GM23338 (cell line): ENCODE measurements at regions not wholly inside any gene's neighbourhood (a gene's known extent, or its start where the extent isn't known, plus 50 kb on each side); places are given as distances from the start of the nearest gene placed in this dataset.

Experiments used
- ATAC-seq: fragments of 200-7000 bp; cut with Tn5 transposase; 3 replicates; pipeline ENCODE4 v1.9.1; 2020
- DNase-seq: peaks from one replicate; pipeline ENCODE4 v3.0.0-alpha.2; 2015; ENCODE audit warnings: low spot score
- H2AFZ ChIP-seq: fragments of 200-600 bp; sonication (generic); 2 replicates; pipeline ENCODE4 v1.8.0; 2016; ENCODE audit warnings: antibody characterized with exemption, mild to moderate bottlenecking, moderate library complexity
- H3F3A ChIP-seq: fragments of 200-600 bp; sonication (generic); replicated peaks from 2 replicates; pipeline ENCODE4 v1.8.0; 2017; ENCODE audit warnings: antibody characterized with exemption, mixed run types, low read depth
- H3K27ac ChIP-seq: fragments of 200-600 bp; sonication (generic); 2 replicates; pipeline ENCODE4 v1.6.1; 2016; ENCODE audit warnings: low read depth
- H3K27me3 ChIP-seq: fragments of 200-600 bp; sonication (generic); 2 replicates; pipeline ENCODE4 v1.8.0; 2016; ENCODE audit warnings: mild to moderate bottlenecking, mixed run types, moderate library complexity; ENCODE audit not compliant: insufficient read depth
- H3K36me3 ChIP-seq: fragments of 200-600 bp; sonication (generic); 2 replicates; pipeline ENCODE4 v1.8.0; 2016; ENCODE audit warnings: mild to moderate bottlenecking; ENCODE audit not compliant: insufficient read depth
- H3K4me1 ChIP-seq: fragments of 200-600 bp; sonication (generic); 2 replicates; pipeline ENCODE4 v1.8.0; 2016; ENCODE audit warnings: mild to moderate bottlenecking, moderate library complexity; ENCODE audit not compliant: insufficient read depth
- H3K4me2 ChIP-seq: fragments of 200-600 bp; sonication (generic); 2 replicates; pipeline ENCODE4 v1.7.1; 2017; ENCODE audit warnings: mixed run types
- H3K4me3 ChIP-seq: fragments of 200-600 bp; sonication (generic); 2 replicates; pipeline ENCODE4 v1.6.1; 2016; ENCODE audit warnings: mixed run types
- H3K79me2 ChIP-seq: fragments of 200-600 bp; sonication (generic); replicated peaks from 2 replicates; pipeline ENCODE4 v1.8.0; 2017; ENCODE audit warnings: mild to moderate bottlenecking; ENCODE audit not compliant: insufficient read depth
- H3K9me2 ChIP-seq: fragments of 200-600 bp; sonication (generic); 2 replicates; pipeline ENCODE4 v1.8.0; 2017; ENCODE audit not compliant: insufficient read depth
- H4K20me1 ChIP-seq: fragments of 200-600 bp; sonication (generic); replicated peaks from 2 replicates; pipeline ENCODE4 v1.8.0; 2017; ENCODE audit warnings: mild to moderate bottlenecking; ENCODE audit not compliant: insufficient read depth
- H3K27ac Mint-ChIP-seq: 2 replicates; pipeline ENCODE4 v1.8.0; 2020; ENCODE audit warnings: inconsistent platforms, mild to moderate bottlenecking, moderate library complexity, mixed read lengths
- H3K27me3 Mint-ChIP-seq: 3 replicates; pipeline ENCODE4 v1.8.0; 2022; ENCODE audit warnings: low read depth, mild to moderate bottlenecking, moderate library complexity, mixed read lengths, inconsistent platforms; ENCODE audit not compliant: insufficient read depth, poor library complexity
- H3K36me3 Mint-ChIP-seq: 3 replicates; pipeline ENCODE4 v1.8.0; 2021; ENCODE audit warnings: low read depth, mild to moderate bottlenecking, inconsistent platforms, moderate library complexity, mixed read lengths
- H3K4me1 Mint-ChIP-seq: 3 replicates; pipeline ENCODE4 v1.8.0; 2020; ENCODE audit warnings: mild to moderate bottlenecking, inconsistent platforms, mixed read lengths
- H3K4me3 Mint-ChIP-seq: 3 replicates; pipeline ENCODE4 v1.8.0; 2021; ENCODE audit warnings: moderate library complexity, mild to moderate bottlenecking, inconsistent platforms, mixed read lengths
- H3K9me3 Mint-ChIP-seq: 3 replicates; pipeline ENCODE4 v1.8.0; 2020; ENCODE audit warnings: moderate library complexity, mild to moderate bottlenecking, inconsistent platforms, mixed read lengths
- JUNB ChIP-seq: IDR thresholded peaks from one replicate; pipeline ENCODE4 v1.6.1; 2016; ENCODE audit warnings: antibody characterized with exemption; ENCODE audit not compliant: unreplicated experiment
- ZNF331 ChIP-seq: fragments of 250-450 bp; sonication (Bioruptor Pico); IDR thresholded peaks from 2 replicates; pipeline ENCODE4 v1.5.0; 2020; ENCODE audit warnings: low read depth, mild to moderate bottlenecking, moderate library complexity
- TF ChIP-seq, protein P1 (sequence below): IDR thresholded peaks from 2 replicates; pipeline ENCODE4 v1.6.1; 2016; ENCODE audit warnings: antibody characterized with exemption
- TF ChIP-seq, protein P2 (sequence below): fragments of 250-450 bp; sonication (Bioruptor Pico); IDR thresholded peaks from 2 replicates; pipeline ENCODE4 v1.5.0; 2020; ENCODE audit warnings: mild to moderate bottlenecking, moderate library complexity

DNA sequence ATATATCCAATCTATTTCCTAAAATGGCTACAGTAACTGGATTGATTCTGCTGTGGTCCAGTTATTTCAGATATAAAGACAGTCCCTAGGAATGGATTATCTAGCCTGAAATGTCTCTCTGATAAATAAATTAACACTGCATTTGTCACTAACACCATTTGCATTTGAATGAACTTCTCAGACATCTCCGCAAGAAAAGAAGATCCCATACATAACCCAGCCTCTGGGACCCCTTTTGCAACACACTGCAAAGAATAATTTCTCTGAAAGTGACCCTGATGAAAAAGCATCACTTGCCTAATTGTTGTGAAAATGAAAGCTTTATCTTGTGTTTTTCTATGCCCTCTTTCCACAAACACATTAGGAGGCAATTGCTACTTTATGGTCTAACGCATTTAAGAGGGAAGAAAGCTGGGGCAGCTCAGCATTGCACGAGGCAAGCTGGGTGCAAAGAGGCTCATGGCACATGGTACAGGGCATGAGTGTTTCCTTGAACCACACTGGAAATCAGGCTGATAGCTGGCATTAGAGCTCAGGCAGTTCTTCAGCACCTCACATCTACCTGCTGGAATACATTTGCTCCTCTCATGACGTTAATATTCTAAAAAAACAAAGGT lies 379.9 kb downstream of the IRS2 start:
- DNase-seq (no peak), ATAC-seq (no peak)
- Mint-ChIP-seq H3K4me3 (no peak overlapping the region), H3K27ac (no peak overlapping the region), H3K27me3 (no peaks in the 10 kb centered on the region), H3K4me1 (peaks cover 4% of the 10 kb centered on the region; the same call in 1 of the 3 replicates), H3K9me3 (peaks cover 13% of the 10 kb centered on the region), H3K36me3 (no peaks in the 10 kb centered on the region; the same call in 2 of the 3 replicates)
- H3K4me1 ChIP-seq: peaks cover 4% of the 10 kb centered on the region
- no peak overlapping the region for H3K4me2 ChIP-seq
- H3K4me3 ChIP-seq: no peak overlapping the region
- no peaks in the 10 kb centered on the region for H4K20me1 ChIP-seq
- H3K27me3 ChIP-seq: no peaks in the 10 kb centered on the region
- TF ChIP-seq, protein P1, sequence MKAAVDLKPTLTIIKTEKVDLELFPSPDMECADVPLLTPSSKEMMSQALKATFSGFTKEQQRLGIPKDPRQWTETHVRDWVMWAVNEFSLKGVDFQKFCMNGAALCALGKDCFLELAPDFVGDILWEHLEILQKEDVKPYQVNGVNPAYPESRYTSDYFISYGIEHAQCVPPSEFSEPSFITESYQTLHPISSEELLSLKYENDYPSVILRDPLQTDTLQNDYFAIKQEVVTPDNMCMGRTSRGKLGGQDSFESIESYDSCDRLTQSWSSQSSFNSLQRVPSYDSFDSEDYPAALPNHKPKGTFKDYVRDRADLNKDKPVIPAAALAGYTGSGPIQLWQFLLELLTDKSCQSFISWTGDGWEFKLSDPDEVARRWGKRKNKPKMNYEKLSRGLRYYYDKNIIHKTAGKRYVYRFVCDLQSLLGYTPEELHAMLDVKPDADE: no peak
- TF ChIP-seq, protein P2, sequence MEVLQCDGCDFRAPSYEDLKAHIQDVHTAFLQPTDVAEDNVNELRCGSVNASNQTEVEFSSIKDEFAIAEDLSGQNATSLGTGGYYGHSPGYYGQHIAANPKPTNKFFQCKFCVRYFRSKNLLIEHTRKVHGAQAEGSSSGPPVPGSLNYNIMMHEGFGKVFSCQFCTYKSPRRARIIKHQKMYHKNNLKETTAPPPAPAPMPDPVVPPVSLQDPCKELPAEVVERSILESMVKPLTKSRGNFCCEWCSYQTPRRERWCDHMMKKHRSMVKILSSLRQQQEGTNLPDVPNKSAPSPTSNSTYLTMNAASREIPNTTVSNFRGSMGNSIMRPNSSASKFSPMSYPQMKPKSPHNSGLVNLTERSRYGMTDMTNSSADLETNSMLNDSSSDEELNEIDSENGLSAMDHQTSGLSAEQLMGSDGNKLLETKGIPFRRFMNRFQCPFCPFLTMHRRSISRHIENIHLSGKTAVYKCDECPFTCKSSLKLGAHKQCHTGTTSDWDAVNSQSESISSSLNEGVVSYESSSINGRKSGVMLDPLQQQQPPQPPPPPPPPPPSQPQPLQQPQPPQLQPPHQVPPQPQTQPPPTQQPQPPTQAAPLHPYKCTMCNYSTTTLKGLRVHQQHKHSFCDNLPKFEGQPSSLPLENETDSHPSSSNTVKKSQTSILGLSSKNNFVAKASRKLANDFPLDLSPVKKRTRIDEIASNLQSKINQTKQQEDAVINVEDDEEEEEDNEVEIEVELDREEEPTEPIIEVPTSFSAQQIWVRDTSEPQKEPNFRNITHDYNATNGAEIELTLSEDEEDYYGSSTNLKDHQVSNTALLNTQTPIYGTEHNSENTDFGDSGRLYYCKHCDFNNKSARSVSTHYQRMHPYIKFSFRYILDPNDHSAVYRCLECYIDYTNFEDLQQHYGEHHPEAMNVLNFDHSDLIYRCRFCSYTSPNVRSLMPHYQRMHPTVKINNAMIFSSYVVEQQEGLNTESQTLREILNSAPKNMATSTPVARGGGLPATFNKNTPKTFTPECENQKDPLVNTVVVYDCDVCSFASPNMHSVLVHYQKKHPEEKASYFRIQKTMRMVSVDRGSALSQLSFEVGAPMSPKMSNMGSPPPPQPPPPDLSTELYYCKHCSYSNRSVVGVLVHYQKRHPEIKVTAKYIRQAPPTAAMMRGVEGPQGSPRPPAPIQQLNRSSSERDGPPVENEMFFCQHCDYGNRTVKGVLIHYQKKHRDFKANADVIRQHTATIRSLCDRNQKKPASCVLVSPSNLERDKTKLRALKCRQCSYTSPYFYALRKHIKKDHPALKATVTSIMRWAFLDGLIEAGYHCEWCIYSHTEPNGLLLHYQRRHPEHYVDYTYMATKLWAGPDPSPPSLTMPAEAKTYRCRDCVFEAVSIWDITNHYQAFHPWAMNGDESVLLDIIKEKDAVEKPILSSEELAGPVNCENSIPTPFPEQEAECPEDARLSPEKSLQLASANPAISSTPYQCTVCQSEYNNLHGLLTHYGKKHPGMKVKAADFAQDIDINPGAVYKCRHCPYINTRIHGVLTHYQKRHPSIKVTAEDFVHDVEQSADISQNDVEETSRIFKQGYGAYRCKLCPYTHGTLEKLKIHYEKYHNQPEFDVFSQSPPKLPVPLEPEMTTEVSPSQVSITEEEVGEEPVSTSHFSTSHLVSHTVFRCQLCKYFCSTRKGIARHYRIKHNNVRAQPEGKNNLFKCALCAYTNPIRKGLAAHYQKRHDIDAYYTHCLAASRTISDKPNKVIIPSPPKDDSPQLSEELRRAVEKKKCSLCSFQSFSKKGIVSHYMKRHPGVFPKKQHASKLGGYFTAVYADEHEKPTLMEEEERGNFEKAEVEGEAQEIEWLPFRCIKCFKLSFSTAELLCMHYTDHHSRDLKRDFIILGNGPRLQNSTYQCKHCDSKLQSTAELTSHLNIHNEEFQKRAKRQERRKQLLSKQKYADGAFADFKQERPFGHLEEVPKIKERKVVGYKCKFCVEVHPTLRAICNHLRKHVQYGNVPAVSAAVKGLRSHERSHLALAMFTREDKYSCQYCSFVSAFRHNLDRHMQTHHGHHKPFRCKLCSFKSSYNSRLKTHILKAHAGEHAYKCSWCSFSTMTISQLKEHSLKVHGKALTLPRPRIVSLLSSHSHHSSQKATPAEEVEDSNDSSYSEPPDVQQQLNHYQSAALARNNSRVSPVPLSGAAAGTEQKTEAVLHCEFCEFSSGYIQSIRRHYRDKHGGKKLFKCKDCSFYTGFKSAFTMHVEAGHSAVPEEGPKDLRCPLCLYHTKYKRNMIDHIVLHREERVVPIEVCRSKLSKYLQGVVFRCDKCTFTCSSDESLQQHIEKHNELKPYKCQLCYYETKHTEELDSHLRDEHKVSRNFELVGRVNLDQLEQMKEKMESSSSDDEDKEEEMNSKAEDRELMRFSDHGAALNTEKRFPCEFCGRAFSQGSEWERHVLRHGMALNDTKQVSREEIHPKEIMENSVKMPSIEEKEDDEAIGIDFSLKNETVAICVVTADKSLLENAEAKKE: no peak
- TF ChIP-seq JUNB: no peak
- no peak for TF ChIP-seq ZNF331
- H3F3A ChIP-seq: no peaks in the 10 kb centered on the region
- H3K36me3 ChIP-seq: no peaks in the 10 kb centered on the region
- no peaks in the 10 kb centered on the region for H3K9me2 ChIP-seq
- H2AFZ ChIP-seq: no peak overlapping the region
- H3K79me2 ChIP-seq: no peaks in the 10 kb centered on the region
- H3K27ac ChIP-seq: no peak overlapping the region

DNA sequence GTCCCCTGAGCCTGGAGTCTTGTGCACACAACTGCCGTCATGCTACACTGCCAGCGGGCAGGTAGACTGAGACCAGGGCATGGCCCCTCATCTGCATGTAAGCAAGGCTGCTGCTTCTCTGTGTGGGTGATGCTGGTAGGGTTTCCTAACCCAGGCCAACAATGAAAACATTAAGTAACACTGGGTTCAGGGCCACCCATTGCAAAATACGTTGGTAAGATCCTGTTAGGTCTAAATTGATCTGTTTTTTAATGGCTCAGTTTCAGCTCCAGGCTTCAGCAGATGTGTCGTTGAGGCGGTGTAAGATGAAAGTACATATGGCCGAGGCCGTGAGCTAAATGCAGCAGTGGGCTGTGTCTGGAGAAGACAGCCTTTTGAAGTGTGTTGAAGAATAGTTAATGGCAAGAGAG lies 383.4 kb downstream of the IRS2 start:
- Histone ChIP-seq H3K4me3 (no peak overlapping the region), H3K36me3 (no peaks in the 10 kb centered on the region), H2AFZ (no peak overlapping the region), H3K4me2 (no peak overlapping the region), H3F3A (no peaks in the 10 kb centered on the region), H4K20me1 (no peaks in the 10 kb centered on the region), H3K27me3 (no peaks in the 10 kb centered on the region), H3K79me2 (no peaks in the 10 kb centered on the region), H3K4me1 (peaks cover 8% of the 10 kb centered on the region), H3K9me2 (no peaks in the 10 kb centered on the region), H3K27ac (no peak overlapping the region)
- peaks cover 13% of the 10 kb centered on the region for H3K9me3 Mint-ChIP-seq
- ATAC-seq (no peak), DNase-seq (no peak)
- H3K27ac Mint-ChIP-seq: no peak overlapping the region
- H3K27me3 Mint-ChIP-seq: no peaks in the 10 kb centered on the region
- no peak overlapping the region for H3K4me3 Mint-ChIP-seq
- H3K36me3 Mint-ChIP-seq: no peaks in the 10 kb centered on the region; the same call in 2 of the 3 replicates
- H3K4me1 Mint-ChIP-seq: peaks cover 5% of the 10 kb centered on the region; the same call in 1 of the 3 replicates
- TF ChIP-seq, protein P2: no peak
